ENCODE measurements at regions not wholly inside any gene's neighbourhood (a gene's known extent, or its start where the extent isn't known, plus 50 kb on each side); places are given as distances from the start of the nearest gene placed in this dataset.
"Not testable (repeated sequence)": the region's sequence is repeated elsewhere in the genome, so short reads cannot be mapped to it uniquely, and the experiment has no call there.

DNA sequence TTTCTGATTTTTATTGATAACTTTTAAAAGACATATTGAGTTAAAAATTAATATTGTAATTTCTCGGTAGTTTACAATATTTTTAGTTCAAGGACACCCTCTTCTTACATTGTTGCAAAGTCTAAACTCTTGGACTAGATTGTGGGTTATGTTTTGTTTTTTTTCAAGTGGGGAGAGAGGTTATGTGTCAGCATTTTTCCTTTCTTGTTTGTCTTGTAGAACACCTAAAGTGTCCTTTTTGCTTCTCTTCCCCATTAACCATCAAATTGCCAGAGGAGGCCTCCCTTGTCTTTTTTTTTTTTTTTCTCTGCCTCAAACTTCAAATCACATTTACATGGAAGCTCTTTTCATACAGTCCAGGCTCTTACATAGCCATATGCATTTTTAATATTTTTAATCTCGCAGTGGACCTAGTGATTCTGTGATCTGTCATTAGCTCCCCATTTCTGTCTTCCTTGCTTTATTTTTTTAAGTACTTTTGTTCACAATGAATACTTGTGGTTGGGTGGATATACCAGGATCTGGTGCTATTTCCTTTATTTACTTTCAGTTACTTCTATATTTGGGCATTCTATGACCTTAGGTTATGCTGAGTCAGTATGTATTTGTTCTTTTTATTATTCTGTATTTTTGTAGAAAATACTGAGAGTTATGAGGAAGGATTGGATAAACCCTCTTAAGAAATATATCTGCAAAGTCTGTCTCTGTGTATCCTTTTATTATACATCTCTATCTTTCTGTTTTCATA lies 2280.6 kb upstream of the ACO1 start:
- no peak for DNase-seq

DNA sequence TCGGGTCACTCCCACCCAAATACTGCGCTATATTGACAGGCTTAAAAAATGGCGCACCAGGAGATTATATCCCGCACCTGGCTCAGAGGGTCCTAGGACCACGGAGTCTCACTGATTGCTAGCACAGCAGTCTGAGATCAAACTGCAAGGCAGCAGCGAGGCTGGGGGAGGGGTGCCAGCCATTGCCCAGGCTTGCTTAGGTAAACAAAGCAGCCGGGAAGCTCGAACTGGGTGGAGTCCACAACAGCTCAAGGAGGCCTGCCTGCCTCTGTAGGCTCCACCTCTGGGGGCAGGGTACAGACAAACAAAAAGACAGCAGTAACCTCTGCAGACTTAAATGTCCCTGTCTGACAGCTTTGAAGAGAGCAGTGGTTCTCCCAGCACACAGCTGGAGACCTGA lies 2277.3 kb upstream of the ACO1 start:
- DNase-seq: not testable (repeated sequence)

DNA sequence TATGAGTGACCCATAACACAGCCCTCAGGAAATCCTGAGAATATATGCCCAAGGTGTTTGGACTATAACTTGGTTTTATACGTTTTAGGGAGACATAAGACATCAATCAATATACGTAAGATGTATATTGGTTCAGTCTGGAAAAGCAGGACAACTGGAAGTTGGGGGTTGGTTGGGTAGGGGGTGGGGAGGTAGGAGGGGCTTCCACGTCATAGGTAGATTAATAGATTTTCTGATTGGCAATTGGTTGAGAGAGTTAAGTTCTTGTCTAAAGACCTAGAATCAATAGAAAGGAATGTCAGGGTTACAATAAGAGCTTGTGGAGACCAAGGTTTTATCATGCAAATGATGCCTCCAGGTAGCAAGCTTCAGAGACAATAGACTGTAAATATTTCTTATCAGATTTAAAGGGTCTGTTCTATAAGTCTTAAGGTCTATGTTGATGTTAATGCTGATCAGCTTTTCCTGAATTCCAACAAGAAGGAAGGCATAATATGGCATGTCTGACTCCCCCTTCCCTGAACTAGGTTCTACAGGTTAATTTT lies 2267.7 kb upstream of the ACO1 start:
- DNase-seq: no peak

DNA sequence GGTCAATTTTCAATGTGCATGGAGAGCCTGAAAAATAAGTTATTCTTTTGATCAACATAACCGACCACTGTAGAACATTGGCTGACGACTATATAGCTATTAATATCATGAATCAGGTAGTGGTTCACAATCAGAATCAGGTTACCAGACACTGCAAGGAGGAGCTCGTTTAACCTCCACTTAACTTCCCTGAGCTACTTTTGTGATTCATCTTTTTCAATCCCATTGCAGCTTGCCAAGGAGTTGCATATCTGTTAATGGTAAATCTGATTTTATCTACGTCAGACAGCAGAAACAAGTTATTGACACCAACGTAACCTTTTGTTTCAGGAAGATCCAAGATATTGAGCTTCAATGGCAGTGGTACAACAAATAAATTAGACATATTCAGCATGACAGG lies 2263.8 kb upstream of the ACO1 start:
- DNase-seq: no peak

DNA sequence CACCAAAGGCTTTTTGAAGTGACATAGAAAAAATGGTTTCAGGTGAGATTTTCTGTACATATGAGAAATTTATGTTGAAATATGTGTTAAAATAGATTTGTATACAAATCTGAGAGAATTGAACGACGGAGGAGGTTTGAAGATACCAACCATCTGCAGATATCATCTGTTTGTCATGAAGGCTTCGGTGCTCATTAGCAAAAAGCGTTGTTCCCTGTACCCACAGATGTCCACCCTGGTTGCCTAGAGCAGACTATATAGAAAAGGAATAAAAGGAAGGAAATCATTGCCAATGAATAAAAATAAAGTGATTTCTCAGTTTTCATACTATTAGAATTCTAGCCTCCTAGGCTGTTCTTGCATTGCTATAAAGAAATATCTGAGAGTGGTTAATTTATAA lies 2262.8 kb upstream of the ACO1 start:
- DNase-seq: no peak

DNA sequence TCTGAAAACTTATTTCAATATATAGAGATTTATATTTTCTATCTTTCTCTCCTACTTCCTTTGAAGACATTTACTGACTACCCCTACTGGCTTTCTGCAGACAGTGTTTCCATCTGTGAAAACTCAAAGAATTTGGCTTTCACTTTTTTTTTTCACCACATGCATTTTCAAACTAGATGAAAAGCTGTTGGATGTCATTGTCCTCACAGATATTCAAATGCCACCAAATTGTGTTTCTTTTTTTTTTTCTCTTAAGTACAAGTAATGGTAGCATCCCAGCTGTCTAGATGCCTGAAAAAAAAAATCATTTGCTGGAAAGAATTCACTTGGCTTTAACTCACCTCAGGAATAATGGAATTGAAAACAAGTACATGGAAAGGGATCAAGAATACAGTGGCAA lies 2258.6 kb upstream of the ACO1 start:
- no peak for DNase-seq

DNA sequence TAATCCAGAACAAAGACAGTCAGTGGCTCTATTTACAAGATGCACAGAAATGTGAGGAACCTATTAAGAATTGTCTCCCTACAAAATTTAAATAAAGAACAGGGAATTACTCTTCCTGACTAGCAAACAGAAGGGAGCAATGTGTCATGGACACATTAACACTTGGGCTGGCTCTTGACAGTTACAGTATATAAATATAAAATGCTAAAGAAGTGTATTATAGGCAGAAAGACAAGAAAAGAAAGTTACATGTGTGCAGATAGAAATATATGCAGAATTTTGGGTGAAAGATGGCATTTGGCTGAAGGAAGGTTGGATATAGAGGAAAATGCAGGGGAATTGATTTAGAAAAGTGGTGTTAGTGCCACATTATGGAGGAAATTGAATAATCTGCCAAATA lies 2257.1 kb upstream of the ACO1 start:
- DNase-seq: no peak

DNA sequence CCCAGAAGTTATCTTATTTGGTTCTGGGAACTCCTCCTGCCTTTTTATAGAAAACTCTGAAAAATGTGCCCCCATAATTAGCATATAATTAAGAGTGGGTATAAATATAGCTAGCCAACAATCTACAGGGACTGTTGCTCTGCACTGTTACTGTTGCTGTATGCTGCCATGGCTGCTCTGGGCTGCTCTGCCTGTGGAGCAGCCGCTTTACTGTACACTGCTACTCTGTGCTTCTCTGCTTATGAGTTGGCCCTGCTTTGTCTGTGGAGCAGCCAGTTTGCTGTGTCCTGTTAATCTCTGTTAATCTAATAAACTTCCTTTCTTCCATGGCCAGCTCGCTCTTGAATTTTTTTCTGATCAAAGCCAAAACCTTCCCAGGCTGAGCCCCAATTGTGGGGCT lies 2244.0 kb upstream of the ACO1 start:
- DNase-seq: no peak

DNA sequence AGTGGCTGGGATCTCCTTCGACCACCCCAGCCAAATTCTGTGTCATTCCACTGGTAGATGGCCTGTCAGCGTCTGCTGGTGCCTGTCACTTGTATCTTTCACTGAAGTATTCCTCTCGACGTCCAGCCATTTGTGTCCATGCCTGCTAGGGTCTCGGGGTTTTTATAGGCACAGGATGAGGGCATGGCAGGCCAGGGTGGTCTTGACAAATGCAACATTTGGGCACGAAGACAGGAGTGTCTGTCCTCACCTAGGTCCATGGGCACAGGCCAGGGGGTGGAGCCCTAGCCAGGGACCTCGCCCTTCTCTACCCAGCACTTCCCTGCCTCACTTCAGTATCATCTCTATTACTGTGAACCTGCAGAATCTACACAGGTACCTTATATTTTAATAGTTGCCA lies 2223.9 kb upstream of the ACO1 start:
- DNase-seq: no peak

DNA sequence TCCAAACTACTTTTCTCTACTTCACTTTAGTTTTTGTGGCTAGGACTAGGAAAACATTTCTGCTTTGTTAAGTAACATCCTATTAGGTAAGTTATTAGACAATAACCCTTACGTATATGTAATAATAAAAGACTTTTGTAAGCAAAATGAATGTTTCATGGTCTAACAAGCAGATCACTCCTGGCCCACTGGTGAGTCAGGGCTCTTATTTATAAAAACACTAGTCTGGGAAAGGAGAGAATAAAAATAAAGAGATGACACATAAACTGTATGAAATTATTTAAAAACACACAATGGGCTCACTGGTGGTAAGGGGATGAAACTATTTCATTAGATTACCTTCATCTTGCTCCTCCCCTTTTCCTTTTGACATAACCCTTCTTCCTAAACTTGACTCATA lies 2212.2 kb upstream of the ACO1 start:
- DNase-seq: no peak

DNA sequence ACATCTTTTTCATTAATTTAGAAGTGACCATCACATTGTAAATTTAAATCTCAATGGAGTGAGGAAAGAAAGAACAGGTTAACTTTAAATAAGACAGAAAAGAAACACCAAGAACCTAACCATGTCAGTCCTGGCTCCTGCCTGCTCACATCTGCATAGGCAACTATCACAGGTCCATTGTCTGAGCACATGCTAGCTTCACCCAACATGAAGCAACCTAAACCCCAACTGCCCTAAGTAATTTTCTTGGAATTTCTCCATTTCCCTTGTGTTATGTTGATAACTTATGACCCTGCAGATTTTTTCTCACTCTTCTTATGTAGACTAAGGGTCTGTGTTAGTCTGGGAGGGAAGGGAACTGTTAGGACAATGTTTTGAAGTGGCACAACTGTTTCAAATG lies 2205.8 kb upstream of the ACO1 start:
- DNase-seq: no peak

DNA sequence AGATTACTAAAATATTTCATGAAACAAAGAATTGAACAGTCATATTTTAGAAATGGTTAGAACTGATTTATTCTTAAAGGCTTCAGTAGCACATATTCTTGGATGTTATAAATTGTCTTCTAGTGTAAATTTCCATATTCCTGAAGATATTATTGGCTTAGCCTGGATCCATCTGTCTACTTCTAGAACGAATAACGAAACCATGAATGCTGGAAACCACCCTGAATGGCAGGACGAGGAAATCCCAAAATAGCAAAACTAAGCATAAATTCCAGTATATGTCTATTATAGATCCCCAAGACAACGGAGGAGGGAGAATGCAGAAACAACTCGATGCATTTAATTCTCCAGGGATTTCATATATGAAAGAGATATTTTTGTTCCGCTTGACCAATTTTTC lies 2191.0 kb upstream of the ACO1 start:
- DNase-seq: no peak

DNA sequence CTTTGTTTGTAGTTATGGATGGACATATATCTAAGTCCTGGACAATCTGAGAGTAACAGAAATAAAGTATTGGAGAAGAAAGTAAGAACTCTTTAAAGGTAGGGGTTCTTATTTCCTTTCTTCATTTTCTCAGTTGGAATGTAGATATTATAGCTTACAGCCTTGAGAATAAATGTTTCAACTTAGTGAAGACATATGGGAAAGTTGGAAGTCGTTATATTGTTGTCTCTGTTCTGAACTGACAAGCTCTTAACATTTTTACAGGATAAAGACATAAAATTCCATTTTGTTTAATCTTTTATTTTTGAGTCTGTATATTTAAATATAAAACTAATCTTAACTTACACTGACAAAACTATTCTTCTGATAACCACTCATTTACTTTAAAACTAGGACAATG lies 2187.5 kb upstream of the ACO1 start:
- no peak for DNase-seq

DNA sequence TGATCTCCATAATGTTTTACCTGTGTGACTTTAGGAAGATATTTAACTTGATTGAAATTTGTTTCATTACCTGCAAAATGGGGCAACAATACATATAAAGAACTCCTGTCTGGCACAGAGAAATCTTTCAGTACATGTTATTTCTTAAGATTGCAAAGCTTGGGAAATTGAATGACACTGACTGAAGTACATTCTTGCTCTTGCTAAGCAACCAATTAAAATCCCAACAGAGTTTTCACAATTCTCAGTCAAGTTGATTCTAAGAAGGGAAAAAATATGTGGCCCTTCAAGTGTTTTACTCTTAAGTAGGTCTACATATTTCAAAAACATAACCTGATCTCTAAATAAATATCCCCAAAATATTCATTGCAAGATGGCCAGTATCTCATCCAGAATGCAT lies 2187.0 kb upstream of the ACO1 start:
- DNase-seq: no peak

DNA sequence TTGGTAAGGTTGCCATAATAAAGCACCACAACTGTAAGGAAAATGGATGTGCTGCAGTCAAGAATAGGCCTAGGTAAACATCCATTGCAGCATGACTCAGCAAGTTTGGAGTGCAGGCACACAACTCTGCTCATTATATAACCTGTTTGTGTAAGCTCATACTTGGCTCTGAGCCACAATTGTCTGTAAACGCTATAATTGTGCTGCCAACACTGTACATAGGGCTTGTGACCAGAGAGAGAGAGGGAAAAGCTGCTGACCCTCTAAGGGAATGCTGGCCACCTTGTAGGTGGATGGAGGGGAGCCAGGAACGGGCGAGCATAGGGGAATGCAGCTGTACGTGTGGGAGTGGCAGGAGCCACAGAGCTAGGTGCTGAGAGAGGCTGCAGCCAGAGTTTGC lies 2186.5 kb upstream of the ACO1 start:
- no peak for DNase-seq

DNA sequence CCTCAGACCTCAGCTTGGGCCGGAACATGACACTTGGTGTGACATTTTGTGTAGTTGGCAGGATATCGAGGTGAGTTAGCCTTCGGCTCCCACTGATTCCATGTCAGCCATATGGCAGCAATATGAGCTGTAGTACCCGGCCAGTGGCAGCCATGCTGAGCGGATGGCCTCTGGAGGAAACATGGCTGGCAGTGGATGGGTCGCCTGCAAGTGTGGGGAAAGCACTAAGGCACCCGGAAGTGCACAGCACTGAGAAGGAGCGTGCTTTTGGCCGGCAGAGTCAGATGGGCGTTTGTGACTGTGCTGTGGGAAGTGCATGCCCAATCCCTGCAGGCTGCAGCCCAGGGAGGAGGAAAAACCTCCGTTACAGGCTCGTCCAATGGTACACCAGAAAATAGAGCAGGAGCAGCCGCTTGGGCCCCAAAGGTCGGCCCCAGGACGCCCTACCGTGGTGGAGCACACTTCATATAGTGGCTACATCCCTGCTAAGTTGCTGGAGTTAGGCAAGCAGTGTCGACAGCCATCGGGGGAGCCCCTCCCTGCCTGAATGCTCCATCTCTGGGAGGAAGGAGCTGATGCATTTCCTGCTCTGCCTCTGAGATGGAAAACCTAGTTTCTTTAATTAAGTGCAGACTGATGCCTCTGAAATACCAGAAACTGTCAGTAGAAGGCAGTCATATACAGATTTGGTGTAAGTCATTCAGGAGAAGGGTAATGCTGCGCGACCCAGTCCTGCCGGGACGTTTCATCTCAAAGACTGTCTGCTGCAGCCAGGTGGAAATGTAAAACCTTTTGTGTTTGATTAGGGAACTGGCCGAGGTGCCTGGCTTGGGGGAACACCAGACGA lies 2185.8 kb upstream of the ACO1 start:
- no peak for DNase-seq

DNA sequence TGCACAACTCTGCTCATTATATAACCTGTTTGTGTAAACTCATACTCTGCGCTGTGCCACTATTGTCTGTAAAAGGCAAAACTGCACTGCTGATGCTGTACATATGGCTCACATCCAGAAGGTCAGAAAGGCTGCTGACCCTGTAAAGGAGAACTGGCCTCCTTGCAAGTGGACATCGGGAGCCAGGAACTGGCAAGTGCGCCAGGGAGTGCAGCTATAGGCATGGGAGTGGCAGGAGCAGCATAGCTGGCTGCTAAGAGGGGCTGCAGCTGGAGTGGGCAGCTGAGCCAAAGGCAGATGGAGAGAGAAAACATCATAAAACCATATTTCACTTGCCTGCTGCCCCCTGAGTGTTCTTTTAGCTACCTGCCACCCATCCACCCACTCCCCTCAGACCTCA lies 2183.4 kb upstream of the ACO1 start:
- no peak for DNase-seq

DNA sequence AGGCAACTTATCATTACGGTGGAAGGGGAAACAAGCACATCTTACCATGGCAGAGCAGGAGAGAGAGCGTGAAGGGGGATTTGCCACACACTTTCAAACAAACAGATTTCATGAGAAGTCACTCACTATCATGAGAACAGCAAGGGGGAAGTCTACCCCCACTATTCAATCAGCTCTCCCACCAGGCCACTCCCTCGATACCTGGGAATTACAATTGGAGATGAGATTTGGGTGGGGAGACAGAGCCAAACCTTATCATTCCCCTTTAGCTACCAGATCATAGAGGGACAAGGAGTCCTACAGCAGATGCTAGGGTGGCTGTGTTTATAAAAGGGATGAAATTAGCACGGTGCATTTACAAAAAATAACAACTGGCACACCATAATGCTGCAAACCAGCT lies 2149.4 kb upstream of the ACO1 start:
- no peak for DNase-seq

DNA sequence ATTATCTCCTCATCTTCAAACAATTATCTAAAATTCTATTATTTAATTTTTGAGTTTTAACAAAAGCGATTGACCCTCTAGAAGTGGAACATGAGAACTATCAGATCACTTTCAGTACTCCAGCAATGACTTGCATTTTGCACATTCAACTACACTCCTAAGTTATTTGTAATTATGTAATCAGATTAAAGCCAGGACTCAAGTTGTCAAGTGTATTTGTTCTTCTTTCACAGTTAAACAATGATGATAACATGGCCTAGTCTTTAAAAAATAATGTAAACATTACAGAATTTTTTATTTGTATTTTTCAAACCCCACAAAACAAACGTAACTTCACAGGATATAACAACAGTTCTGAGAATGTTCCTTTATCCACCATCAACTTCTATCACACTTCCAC lies 2148.9 kb upstream of the ACO1 start:
- DNase-seq: no peak

DNA sequence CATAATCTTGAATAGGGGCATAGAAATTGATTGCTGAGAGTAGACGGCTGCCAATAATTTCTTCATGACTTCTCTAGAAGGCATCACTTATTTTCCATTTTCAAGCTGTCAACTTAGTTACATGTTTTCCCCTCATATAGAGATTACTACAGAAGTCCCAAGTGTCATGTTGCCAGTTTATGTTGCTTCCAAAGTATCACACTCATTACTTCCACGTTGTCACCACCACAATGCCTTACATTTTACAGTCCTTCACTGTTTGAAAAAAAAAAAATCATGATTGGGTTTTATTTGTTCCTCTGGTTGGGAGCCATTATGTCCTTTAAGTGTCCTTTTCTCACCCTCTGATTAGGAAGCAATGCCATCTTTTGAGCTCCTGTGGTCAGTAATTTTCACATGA lies 2144.6 kb upstream of the ACO1 start:
- DNase-seq: no peak

DNA sequence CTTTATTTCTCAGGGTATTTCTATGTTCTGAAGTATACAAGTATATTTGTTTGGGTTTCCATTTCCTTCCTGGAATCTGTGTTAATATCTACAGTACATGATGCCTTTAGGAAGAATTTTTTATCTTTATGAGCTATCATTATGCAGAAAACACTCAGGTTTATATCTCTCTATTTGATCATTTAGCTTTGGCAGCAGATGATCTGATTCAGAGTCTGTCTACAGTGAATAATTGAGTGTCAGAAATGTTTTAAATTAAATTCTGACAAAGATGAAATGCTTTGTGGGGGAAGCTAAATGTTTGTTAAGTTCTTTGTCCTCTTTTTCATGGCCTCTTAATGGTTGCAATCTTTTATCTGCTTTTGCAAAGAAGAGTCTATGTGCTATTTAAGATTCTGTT lies 2141.0 kb upstream of the ACO1 start:
- no peak for DNase-seq

DNA sequence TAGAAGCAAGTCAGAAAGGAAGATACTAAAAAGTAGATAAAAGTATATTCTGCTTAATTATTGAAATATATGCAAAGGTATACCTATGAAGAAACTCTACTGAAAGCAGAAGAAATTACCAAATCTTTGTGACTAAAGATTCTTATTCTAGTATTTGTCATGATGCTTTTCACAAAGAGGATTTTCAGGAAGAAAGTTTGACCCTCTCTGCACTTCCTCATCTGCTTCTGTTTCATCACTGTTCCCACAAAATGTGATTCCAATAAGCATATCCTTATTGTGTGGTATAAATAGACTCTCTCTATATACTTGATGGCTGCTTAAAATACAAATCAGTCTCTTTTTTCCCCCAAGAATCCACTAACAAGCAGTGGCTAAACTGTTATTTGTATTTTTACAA lies 2139.6 kb upstream of the ACO1 start:
- no peak for DNase-seq

DNA sequence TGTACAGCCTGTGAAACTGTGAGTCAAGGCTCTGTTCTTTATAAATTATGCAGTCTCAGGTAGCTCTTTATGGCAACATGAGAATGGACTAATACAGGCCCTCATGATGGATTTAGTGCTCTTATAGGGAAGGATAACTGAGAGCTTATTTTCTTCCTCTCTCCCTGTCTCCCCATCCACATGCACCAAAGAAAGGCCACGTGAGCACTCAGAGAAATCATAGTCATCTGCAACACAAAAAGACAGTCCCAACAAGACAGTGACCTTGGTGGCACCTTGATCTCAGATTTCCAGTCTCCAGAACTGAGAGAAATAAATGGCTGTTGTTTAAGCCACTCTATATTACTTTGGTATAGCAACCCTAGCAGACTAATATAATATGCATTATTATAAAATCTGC lies 2133.6 kb upstream of the ACO1 start:
- no peak for DNase-seq

DNA sequence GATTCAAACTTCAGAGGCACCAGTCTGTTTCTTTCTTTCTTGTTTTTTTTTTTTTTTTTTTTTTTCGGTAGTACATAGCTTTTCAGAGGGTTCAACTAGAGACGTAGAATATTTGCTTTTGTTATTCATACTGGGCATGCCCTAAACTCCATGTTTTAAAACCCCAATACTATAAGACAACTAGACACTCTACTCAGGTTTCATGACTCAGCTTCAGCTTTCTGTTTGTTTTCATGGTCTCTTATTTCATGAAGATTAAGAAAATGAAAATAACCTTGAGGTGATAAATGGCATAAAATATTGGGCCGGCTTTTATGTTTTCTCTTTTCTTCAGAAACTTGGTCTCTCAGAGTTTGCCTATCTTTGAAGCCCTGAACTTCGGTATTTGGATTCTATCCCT lies 2126.3 kb upstream of the ACO1 start:
- DNase-seq: no peak

Measured in NCI-H446 treated with DMSO at 0.1 percent for 48 hours (cell line).